Hepatocyte (in vitro differentiated cells): ENCODE measurements at regions not wholly inside any gene's neighbourhood (a gene's known extent, or its start where the extent isn't known, plus 50 kb on each side); places are given as distances from the start of the nearest gene placed in this dataset.

Source experiments
- CTCF ChIP-seq: fragments of 200-600 bp; sonication (generic); IDR thresholded peaks from 2 replicates; pipeline ENCODE4 v1.5.1; 2016; ENCODE audit warnings: antibody characterized with exemption, mild to moderate bottlenecking; ENCODE audit not compliant: poor library complexity
- EZH2 ChIP-seq: fragments of 200-600 bp; sonication (generic); IDR thresholded peaks from 2 replicates; pipeline ENCODE4 v1.6.1; 2016; ENCODE audit warnings: antibody characterized with exemption, mild to moderate bottlenecking, borderline replicate concordance
- EZH2phosphoT487 ChIP-seq: fragments of 200-600 bp; sonication (generic); IDR thresholded peaks from one replicate; pipeline ENCODE4 v1.6.1; 2018; ENCODE audit warnings: antibody characterized with exemption, mild to moderate bottlenecking, low read depth, moderate library complexity; ENCODE audit not compliant: unreplicated experiment, severe bottlenecking

- TF ChIP-seq EZH2phosphoT487 (no peak), EZH2 (no peak), CTCF (no peak)
Measured at GRCh38 chr5:72584466-72584865, 77.3 kb upstream of the ZNF366 start.
